ENCODE measurements at regions not wholly inside any gene's neighbourhood (a gene's known extent, or its start where the extent isn't known, plus 50 kb on each side); places are given as distances from the start of the nearest gene placed in this dataset.
"Not testable (repeated sequence)": the region's sequence is repeated elsewhere in the genome, so short reads cannot be mapped to it uniquely, and the experiment has no call there.

DNA sequence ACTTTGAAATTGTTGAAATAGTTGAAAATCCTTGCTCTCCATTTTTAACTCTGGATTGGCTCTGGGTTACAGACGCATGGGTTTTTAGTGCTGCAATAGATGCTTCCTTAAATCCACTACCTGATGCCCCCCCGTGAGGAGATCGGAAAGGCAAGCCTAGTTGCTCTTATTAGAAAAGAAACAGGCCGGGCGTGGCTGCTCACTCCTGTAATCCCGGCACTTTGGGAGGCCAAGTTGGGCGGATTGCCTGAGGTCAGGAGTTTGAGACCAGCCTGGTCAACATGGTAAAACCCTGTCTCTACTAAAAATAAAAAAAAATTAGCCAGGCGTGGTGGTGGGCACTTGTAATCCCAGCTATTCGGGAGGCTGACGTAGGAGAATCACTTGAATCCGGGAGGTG lies 202.0 kb upstream of the FOXK1 start:
- TF ChIP-seq EP300, POLR2A (IDR thresholded peaks at IDR 0.05): not testable (repeated sequence)

All from tibial nerve (tissue), 3 donors.